A549 (cell line): ENCODE measurements at regions not wholly inside any gene's neighbourhood (a gene's known extent, or its start where the extent isn't known, plus 50 kb on each side); places are given as distances from the start of the nearest gene placed in this dataset.

Experiments
- CBX8 ChIP-seq: fragments of 200-600 bp; sonication (generic); IDR thresholded peaks from 2 replicates; pipeline ENCODE4 v1.6.1; 2016
- CTCF ChIP-seq: fragments of >200 bp; sonication (Bioruptor Twin); formaldehyde crosslinking; IDR thresholded peaks from 3 replicates; pipeline ENCODE4 v1.5.1; 2016
- FOSL2 ChIP-seq, 2 experiments: fragments of 450-650 bp in 1 of 2; fragments of >200 bp in 1 of 2; sonication (Bioruptor Twin) in 1 of 2; formaldehyde crosslinking; IDR thresholded peaks; 2 replicates each; pipeline versions ENCODE4 v1.5.0 to v1.6.1; 2016 to 2020; ENCODE audit warnings: mild to moderate bottlenecking in 1 of 2, moderate library complexity in 1 of 2
- MAX ChIP-seq: IDR thresholded peaks from 2 replicates; pipeline ENCODE4 v1.6.1; 2012
- POLR2AphosphoS2 ChIP-seq: conservative IDR thresholded peaks from 2 replicates; pipeline ENCODE4 v1.6.1; 2012; ENCODE audit warnings: low read length, improper control_type of control experiment, inconsistent platforms

- TF ChIP-seq CTCF (no peak), POLR2AphosphoS2 (no peak), CBX8 (no peak), MAX (no peak), FOSL2 (IDR thresholded peaks at IDR 0.05) (no peak), FOSL2 (CRISPR knock-in tag; IDR thresholded peaks at IDR 0.05) (no peak)
Measured at GRCh38 chr5:19235101-19235584, 752.9 kb downstream of the CDH18 start.
